HG03025 (cell line): ENCODE measurements at regions not wholly inside any gene's neighbourhood (a gene's known extent, or its start where the extent isn't known, plus 50 kb on each side); places are given as distances from the start of the nearest gene placed in this dataset.
A peak's percentile ranks its signal among the peaks of the same experiment; 100 is the strongest.

Experiments
- ATAC-seq: cut with Tn5 transposase; IDR thresholded peaks from one replicate; pipeline ENCODE4 v1.9.1; 2021; ENCODE audit warnings: mild to moderate bottlenecking, moderate library complexity; ENCODE audit not compliant: unreplicated experiment, low FRiP score

GRCh38 chr7:73963252-73963822 lies 64.6 kb upstream of the ELN start:
- ATAC-seq = no peak

- no peak for ATAC-seq
Measured at GRCh38 chr7:73964786-73965185, 63.2 kb upstream of the ELN start.

- ATAC-seq = no peak
Measured at GRCh38 chr7:73966062-73966940, 61.7 kb upstream of the ELN start.

DNA sequence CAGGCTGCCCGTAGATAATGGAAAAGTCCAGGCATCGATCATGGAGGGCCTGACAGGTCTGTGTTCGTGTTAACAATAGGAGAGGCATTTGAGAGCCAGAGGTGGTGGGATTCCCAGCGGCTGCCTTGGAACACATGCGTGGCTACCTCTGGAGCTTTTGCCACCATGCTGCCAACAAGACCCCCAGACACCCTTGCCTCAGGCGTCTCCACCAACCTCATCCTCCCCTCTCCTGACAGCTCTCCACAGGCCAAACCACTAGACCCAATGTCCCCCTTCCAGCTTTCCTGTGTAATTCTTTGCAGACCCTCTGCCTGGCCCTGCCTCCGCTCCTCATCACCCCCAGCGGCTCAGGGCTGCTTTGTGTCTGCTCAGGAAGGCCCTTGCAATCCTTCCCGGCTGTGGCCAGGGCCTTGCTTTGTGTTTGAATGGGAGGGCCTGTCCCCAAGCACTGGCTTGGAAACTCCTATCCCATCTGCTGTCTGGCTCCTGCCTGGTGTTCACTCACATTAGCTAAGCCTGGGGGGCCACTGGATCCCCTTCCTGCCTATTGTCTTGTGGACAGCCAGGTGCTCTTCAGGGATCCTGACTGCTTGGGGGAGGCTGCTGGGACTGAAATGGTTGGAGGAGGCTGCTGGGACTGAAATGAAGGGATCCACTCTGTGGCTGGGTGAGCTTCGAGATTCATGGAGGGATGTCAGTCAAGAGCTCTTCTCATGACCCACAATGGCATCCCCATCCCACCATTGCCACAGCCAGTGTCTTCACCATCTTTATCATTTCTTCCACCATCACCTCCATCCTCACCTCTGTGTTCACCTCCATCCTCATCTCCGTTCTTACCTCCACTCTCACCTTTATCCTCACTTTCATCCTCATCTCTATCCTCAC lies 60.8 kb upstream of the ELN start:
- ATAC-seq = no peak

DNA sequence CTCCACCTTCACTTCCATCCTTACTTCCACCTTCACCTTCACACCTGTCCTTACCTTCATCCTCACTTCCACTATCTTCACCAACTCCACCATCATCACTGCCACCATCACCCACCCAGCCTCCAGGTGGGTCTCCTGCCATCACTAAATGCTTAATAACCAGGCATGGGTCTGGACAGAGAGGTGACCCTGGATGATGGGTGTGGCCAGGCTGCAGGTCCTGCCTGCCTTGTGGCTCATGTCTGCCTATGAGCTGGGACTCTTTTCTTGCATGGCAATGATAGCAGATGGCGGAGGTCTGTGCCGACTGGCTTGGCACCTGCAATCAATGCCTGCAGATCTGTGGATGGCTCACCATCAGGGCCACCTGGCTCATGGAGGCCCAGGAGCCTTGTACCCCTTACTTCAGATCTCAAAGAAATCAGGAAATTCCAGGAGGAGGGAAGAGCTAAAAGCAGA lies 60.1 kb upstream of the ELN start:
- no peak for ATAC-seq

DNA sequence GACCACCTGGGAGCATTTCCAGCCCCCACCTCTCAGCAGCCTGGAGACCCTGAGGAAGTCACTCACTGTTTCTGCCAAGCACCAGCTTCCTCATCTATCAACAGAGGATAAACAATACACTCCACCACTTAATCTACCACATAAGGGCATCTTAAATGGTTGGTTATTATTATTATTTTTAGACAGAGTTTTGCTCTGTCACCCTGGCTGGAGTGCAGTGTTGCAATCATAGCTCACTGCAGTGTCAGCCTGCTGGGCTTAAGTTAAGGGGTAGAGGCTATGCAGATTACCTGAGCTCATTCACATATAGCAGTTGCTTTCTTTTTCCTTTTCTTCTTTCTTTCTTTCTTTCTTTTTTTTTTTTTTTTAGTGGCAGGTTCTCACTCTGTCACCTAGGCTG lies 59.5 kb upstream of the ELN start:
- no peak for ATAC-seq

GRCh38 chr7:73969991-73970390 lies 58.0 kb upstream of the ELN start:
- no peak for ATAC-seq

GRCh38 chr7:73970801-73971229 lies 57.2 kb upstream of the ELN start:
- ATAC-seq = no peak

- peak; percentile 59 for ATAC-seq
Measured at GRCh38 chr7:73971322-73971703, 56.7 kb upstream of the ELN start.

DNA sequence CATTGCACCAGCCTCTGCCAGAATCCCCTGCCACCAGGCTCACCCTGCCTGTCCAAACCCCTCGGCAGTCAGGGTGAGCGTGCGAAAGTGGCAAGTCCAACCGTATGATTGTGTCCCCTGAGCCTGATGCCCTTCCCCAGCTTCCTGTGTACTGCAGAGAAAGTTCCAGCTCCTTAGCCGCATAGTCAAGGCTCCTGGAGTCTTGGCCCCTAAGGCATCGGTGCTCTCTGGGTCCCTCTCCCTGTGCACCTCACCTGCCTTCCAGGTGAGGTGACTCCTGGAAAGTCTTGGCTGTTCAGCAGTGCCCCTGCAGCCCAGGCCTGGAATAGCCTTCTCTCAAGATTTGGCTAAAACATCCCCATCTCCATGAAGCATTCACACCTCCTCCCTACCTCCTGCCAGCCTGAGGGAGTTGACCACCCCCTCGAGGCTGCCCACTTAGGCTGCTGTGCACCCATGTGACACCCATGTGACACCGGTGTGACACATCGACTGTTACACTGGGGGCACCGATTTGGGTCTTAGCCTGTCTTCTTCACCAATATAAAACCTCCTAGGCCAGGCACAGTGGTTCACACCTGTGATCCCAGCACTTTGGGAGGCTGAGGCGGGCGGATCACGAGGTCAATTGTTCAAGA lies 56.1 kb upstream of the ELN start:
- peak; percentile 16 for ATAC-seq

GRCh38 chr7:73972614-73973013 lies 55.4 kb upstream of the ELN start:
- no peak for ATAC-seq

DNA sequence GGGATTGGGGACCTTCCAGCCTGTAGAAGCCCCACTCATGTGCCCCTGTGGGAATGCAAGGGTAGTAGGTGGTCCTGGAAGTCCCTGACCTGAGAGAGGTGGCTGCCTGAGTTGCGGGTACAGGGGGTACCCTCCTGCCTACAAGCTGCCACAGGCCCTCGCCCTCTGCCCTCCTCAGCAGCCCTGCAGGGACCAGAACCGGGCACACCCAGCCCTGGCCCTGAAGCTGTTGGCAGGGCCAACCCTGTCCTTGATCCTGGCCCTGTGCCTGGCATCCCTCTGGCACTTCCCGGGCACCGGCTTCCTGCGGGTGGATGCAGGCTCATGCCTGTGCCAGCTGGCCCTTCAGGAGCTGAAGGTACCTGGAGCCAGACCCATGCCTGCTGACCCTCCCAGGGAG lies 54.9 kb upstream of the ELN start:
- no peak for ATAC-seq

GRCh38 chr7:73974101-73974947 lies 53.6 kb upstream of the ELN start:
- ATAC-seq = no peak

- ATAC-seq = no peak
Measured at GRCh38 chr7:73974948-73975926, 52.7 kb upstream of the ELN start.

DNA sequence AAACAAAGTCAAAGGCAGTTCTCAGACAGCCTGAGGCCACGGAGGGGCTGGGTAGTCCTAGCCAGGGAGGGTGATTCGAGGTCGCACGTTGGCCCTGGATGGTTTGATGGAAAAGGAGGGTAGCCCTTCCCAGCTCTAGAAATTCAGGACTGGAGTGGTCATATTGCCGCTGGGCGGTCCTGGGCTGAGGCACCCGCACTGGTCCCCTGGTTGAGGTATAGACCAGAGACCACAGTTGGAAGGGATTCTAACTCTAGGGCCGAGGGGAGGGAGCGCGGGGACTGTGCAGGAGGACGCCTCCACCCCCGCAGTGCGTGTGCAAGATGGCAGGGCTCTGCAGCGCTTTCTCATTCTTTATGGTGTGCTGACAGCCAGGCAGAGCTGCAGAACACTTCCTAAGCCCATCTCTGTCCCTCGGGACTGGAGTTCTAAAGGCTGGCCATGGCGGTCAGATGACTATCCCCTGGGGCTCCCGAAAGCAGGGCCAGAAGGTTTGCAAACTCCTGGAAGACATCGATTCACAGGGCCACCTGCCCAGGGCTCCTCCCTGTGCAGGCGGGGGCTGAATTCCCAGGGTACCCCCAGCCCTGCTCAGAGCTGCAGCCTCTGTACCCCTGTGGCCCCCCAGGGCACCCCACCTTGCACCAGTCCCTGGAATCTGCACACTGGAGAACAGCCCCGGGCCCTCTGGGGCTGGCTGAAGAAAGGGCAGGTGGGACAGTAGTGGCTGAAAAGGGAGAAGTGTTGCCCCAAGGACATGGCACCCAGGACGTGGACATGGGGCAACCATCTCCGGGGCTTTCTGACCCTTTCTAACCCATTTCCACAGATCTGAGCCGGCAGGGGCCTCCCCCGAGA lies 51.0 kb upstream of the ELN start:
- no peak for ATAC-seq

DNA sequence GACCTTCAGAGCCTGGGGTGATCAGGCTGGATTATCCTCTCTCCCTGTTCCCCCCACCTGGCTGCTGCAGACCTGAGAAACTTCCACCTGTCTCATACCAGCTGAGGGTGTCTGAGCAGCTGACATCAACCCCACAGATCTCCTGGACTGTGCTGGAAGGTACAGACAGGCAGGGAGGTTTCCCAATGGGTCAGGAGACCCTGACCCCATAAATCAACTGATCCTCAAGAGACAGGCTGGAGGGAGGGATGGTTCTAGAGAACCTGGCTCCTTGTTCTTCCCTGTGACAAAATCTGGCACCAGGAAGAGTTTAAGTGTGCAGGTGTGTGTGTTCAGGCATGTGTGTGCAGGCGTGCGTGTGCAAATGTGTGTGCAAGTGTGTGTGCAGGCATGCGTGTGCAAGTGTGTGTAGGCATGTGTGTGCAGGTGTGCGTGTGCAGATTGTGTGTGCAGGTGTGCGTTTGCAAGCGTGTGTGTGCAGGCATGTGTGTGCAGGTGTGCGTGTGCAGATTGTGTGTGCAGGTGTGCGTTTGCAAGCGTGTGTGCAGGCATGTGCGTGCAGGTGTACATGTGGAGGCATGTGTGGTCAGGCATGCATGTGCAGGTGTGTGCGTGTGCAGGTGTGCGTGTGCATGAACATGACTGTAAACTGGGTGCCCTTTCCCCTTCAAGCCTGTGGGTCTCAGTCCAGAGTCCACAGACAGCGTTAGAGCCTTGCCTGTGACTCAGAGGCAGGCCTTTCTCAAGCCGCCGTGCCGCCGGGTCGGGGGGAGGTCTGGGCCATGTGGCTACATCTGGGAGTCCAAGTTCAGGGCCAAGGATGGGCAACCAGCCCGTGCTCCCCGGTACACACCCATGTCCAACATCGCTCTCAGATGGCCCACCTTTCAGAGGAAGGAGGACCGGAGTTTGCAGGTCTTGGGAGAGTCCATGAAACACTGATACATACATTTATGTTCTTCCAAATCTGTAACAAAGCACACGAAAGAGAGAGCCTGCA lies 50.1 kb upstream of the ELN start:
- ATAC-seq = no peak
